T-helper 2 cell treated with Interferon-gamma antibody and Interleukin-4, amounts not matched to agents 100 ng/mL and 5 ng/mL, for 36 hours (primary cell): ENCODE measurements at regions not wholly inside any gene's neighbourhood (a gene's known extent, or its start where the extent isn't known, plus 50 kb on each side); places are given as distances from the start of the nearest gene placed in this dataset.

Experiments used
- intact Hi-C: fragments of 100-400 bp; cut with micrococcal nuclease; formaldehyde crosslinking; loops from one replicate; pipeline ENCODE4 v1.15.1; 2023

GRCh38 chr13:73369095-73369494, 310.3 kb downstream of the KLF5 start:
- intact Hi-C loops: no loop called here

GRCh38 chr13:73368608-73369007, 309.8 kb downstream of the KLF5 start:
- intact Hi-C loops: no loop called here

DNA sequence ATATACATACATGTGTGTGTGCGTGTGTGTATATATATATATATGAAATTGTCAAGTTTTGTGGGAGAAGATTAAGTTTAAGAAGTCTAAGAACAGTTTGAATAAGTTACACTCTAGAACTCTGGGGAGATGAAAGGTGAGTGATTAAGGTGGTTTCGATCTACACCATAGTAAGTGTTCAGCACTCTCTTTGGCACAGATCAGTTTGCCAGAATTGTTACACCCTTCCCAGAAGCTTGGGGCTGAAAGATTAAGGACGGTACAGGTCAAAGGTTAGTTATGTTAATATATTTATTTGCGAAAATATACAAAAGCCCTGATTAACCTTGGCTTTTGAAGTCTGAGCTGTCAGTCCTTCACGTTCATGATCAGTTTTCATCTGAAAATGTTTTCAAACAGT, 309.1 kb downstream of the KLF5 start:
- intact Hi-C loops: no loop called here

DNA sequence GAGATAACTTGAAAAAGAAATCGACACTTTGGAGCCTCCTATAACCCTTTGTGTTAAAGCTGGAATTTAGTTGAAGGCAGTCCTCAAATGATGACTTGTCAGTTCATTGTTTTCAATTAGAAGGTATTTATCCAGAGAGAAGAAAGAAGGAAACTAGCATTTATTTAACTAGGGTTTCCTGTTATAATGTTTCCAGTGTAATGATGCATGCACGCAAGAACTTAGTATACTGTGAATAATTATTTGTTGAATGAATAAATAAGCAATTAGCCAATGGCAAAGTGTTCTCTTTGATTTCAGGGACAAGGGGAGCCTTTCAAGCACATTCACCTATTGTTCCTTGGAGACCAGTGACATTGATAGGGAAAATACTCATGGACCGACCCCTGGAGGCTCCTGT, 307.4 kb downstream of the KLF5 start:
- intact Hi-C loops: no loop called here

DNA sequence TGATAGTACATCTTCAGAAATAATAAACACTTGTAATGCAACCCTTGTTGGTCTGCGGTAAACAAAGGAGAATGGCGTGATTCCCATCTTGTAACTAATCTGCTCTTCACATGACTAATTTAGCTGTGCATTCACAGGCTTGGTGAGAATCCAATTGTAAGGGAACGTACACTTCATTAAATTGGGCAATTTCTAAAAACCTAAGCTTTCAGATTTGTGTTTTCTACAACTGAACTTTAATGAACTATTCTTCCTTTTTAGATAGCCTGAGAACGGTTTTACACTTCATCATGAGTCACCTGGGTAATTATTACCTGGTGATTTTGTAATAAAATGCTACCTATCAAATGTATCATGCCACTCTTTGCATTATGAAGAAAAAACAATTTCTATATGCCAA, 306.9 kb downstream of the KLF5 start:
- intact Hi-C loops: no loop called here

- intact Hi-C loops: no loop called here
Measured at GRCh38 chr13:73365252-73365651, 306.4 kb downstream of the KLF5 start.

DNA sequence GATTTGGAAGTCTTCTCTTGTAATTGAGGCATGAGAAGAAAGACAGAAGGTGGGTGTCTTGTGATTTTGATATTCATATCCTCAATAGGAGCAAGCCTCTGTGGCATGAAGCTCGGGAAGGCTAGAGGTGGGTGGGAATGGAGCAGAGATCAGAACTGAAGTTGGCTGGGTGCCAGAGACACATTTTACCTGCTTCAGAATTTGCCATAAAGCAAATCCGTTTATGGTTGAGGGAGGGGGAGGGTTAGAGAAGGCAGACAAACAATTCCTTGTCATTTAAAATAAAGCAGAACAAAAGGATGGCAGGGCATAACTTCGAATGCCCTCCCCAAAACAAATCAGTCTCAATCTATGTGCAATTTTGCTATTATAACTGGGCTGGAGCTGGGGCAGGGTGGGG, 305.9 kb downstream of the KLF5 start:
- intact Hi-C loops: no loop called here

- intact Hi-C loops: no loop called here
Measured at GRCh38 chr13:73358606-73359095, 299.8 kb downstream of the KLF5 start.

DNA sequence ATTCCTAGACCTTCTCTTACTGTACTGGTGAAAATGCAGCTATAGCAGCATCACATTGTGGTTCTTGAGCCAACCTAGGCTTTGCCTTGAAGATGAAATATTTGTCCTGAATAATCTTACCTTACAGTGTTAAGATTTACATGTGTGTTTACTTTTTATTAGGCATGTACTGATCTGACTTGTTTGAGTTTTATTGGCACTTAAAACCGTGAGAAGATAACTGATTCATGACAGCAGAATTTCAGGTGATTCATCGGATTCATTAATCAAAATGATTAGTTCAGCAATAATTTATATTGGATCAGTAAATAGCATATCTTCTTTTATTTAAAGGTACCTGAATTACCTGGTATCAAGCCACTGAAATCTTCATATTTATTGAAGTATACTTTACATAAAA, 296.3 kb downstream of the KLF5 start:
- intact Hi-C loops: no loop called here

DNA sequence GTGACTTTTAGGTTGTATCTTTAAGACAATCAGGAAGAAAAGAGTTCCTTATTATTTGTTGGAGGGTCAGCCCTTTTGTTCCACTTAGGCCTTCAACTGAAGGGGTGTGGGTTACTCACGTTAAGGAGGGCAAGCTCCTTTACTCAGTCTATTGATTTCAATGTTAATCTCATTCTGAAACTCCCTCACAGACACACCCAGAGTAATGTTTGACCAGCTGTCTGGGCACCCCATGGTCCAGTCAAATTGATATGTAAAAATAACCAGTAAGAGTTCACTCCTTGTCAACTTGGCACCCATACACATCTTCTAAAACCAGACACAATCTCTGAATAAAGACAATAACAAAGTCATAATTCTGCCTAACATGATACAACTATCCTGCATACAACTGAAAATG, 292.9 kb downstream of the KLF5 start:
- intact Hi-C loops: no loop called here

DNA sequence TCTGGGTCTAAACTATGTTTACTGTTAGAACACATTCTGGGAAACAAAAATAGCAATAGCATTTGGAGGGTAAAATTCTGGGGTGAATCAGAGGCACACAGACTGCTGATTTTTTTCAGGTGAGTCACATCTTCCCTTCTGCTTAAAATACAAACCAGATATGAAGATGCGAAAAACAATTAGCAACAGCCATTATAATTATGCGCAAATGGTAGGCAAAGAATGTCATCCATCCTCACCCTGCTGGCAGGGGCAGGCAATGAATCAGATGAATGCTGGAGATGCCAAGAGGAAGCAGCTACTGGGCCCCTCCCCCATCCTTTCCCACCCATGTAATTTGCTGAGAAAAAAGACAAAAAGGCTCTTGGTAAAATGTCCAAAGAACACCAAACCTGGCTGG, 282.9 kb downstream of the KLF5 start:
- intact Hi-C loops: no loop called here

- intact Hi-C loops: no loop called here
Measured at GRCh38 chr13:73340069-73340468, 281.3 kb downstream of the KLF5 start.

GRCh38 chr13:73339086-73339485, 280.3 kb downstream of the KLF5 start:
- intact Hi-C loops: no loop called here

DNA sequence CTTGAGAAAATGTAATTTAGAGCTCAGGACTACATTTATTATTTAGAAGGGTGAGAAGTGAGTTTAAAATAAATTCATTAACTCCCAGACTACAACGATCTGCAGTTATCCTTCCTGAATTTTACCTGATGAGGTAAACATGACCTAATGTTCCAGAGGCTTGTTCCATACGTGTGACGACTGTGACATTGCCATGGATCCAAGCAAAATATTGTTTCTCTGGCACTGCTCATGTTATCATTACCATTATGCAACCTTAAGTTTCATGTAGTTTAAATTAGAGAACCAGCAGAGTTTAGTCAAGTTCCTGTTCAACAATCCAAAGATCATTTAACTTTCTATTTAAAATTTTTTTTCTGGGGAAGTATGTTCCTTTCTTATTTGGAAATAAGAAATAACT, 279.6 kb downstream of the KLF5 start:
- intact Hi-C loops: no loop called here

- intact Hi-C loops: no loop called here
Measured at GRCh38 chr13:73337532-73337931, 278.7 kb downstream of the KLF5 start.

DNA sequence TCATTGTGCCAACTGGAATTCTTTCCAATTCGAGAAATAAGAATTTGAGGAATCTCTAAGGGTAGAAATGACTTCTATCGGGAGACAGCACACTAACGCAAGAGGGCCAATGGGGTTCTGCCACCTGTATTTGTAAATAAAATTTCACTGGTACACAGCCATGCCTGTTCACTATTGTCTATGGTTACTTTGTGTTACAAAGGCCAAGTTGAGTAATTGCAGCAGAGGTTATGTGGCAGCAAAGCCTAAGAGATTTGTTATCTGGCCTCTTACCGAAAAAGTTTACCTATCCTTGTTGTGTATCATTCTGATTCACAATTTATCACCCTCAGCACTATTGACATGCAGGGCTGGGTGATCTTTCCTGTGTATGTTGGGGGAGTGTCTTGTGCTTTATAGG, 278.0 kb downstream of the KLF5 start:
- intact Hi-C loops: no loop called here

- intact Hi-C loops: no loop called here
Measured at GRCh38 chr13:73335944-73336343, 277.1 kb downstream of the KLF5 start.

- intact Hi-C loops: no loop called here
Measured at GRCh38 chr13:73335210-73335609, 276.4 kb downstream of the KLF5 start.

GRCh38 chr13:73334445-73334844, 275.6 kb downstream of the KLF5 start:
- intact Hi-C loops: no loop called here

GRCh38 chr13:73331556-73331955, 272.8 kb downstream of the KLF5 start:
- intact Hi-C loops: no loop called here

- intact Hi-C loops: no loop called here
Measured at GRCh38 chr13:73329355-73329754, 270.6 kb downstream of the KLF5 start.

DNA sequence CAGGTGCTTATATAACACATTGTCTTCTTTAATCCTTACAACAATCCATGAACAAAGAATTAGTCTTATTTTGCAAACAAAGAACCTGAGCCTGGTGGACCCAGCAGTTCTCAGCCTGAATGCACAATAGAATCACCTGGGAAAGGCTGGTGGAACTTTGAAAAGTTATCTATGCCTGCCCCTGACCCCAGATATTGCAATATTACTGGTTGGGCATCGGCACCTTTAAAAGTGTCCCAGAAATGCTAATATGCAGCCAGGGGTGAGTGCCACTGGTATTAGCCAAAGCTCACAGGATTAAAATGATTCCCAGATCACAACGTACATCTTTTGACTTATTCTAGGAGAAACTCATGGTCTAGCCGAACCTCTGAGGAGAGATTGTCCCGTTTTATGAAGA, 268.8 kb downstream of the KLF5 start:
- intact Hi-C loops: no loop called here

DNA sequence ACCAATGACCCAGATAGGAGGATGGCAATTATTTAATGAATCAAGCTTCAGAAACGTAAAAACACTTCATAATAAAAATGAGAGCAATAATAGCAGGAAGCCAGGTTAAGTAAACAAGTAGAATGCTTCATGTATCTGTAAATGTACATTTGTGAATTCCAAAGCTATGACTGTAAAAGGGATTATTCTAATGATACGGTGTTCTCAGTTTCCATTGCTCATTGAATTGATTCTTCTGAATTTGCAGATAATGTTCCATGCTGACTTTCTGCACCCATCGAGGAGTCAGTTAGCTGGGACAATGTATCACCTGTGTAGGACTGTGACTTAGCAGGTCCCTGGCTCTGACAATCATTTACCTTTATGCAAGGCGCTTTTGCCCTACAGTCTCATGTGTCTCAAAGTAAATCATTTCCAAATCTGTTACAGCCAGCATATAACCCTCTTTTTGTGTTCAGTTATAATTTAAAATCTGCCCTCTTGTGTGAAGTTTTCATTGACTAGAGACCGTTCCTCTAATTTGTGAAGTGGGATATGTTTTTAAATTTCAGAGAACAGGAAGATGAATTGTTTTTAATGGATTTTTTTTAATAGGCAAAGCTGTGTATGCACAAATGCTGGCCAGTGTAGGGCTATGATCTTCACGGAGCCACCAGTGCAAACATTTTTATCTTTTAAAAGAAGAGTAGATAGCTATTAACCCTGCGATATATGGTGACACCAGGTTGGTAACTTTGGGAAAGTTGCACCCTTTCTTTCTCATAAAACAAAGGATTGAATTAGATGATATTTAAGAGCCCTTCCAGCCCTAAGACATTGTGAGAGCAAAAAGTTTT, 267.1 kb downstream of the KLF5 start:
- intact Hi-C loops: no loop called here
